Choroid plexus epithelial cell (primary cell): ENCODE measurements at regions not wholly inside any gene's neighbourhood (a gene's known extent, or its start where the extent isn't known, plus 50 kb on each side); places are given as distances from the start of the nearest gene placed in this dataset.

Experiments used
- DNase-seq: peaks from one replicate; pipeline ENCODE4 v3.0.0-alpha.2; 2010; ENCODE audit warnings: low read depth
- H3K4me3 ChIP-seq: 2 replicates; pipeline ENCODE4 v1.5.1; 2011; ENCODE audit warnings: low read depth, mild to moderate bottlenecking, control low read depth, low read length, moderate library complexity
- CTCF ChIP-seq: conservative IDR thresholded peaks from 2 replicates; pipeline ENCODE4 v1.5.1; 2011; ENCODE audit warnings: low read depth, mild to moderate bottlenecking, control low read depth, inconsistent platforms, low read length, moderate library complexity

- TF ChIP-seq CTCF, result no peak
- no peak overlapping the region for H3K4me3 ChIP-seq
- peak; percentile 39 for DNase-seq
Measured at GRCh38 chr12:75850721-75851462, 180.7 kb downstream of the PHLDA1 start.

GRCh38 chr12:75848961-75849360 lies 182.6 kb downstream of the PHLDA1 start:
- no peak for DNase-seq
- no peak for TF ChIP-seq CTCF
- H3K4me3 ChIP-seq, result no peak overlapping the region

- no peak for TF ChIP-seq CTCF
- DNase-seq, result no peak
- no peak overlapping the region for H3K4me3 ChIP-seq
Measured at GRCh38 chr12:75848431-75848925, 183.1 kb downstream of the PHLDA1 start.

GRCh38 chr12:75846102-75846501 lies 185.5 kb downstream of the PHLDA1 start:
- no peak for TF ChIP-seq CTCF
- H3K4me3 ChIP-seq, result no peak overlapping the region
- no peak for DNase-seq

GRCh38 chr12:75844985-75845384 lies 186.6 kb downstream of the PHLDA1 start:
- DNase-seq, result no peak
- TF ChIP-seq CTCF, result no peak
- no peak overlapping the region for H3K4me3 ChIP-seq

GRCh38 chr12:75844049-75844770 lies 187.4 kb downstream of the PHLDA1 start:
- no peak for DNase-seq
- H3K4me3 ChIP-seq, result no peak overlapping the region
- TF ChIP-seq CTCF, result no peak
